Ovary (tissue), 3 donors: ENCODE measurements at regions not wholly inside any gene's neighbourhood (a gene's known extent, or its start where the extent isn't known, plus 50 kb on each side); places are given as distances from the start of the nearest gene placed in this dataset.

ENCODE experiments used
- CTCF ChIP-seq, 3 donors: fragments of 450-650 bp in 2 of 3; fragments of 200-600 bp in 1 of 3; IDR thresholded peaks; one replicate each; pipeline versions ENCODE4 v1.5.1 to v1.8.0; 2016 to 2022; ENCODE audit warnings: antibody characterized with exemption in 3 of 3, mild to moderate bottlenecking in 1 of 3
- EP300 ChIP-seq: sonication (generic); formaldehyde crosslinking; IDR thresholded peaks from one replicate; pipeline ENCODE4 v1.6.1; 2017; ENCODE audit warnings: antibody characterized with exemption
- POLR2A ChIP-seq: fragments of 450-650 bp; IDR thresholded peaks from one replicate; pipeline ENCODE4 v1.6.1; 2017; ENCODE audit warnings: antibody characterized with exemption, mild to moderate bottlenecking, moderate library complexity
- donor health status: DM: no; HTN: no; CAD: no.

GRCh38 chr1:87170931-87171598 is 157.6 kb upstream of the LMO4 start:
- TF ChIP-seq EP300 (no peak), CTCF (IDR thresholded peaks at IDR 0.05) (no peak), POLR2A (no peak)
